Keratinocyte (primary cell): ENCODE measurements at regions not wholly inside any gene's neighbourhood (a gene's known extent, or its start where the extent isn't known, plus 50 kb on each side); places are given as distances from the start of the nearest gene placed in this dataset.
"Not testable (repeated sequence)": the region's sequence is repeated elsewhere in the genome, so short reads cannot be mapped to it uniquely, and the experiment has no call there.

Source experiments
- DNase-seq: peaks from one replicate; pipeline ENCODE4 v3.0.0-alpha.2; 2011; ENCODE audit warnings: low read depth, missing footprints, low spot score
- FAIRE-seq: peaks from 2 replicates; lab custom pipeline; 2011; peaks lifted over from hg19 to GRCh38; lab: Jason Lieb, UNC
- H2AFZ ChIP-seq: 2 replicates; pipeline ENCODE4 v1.6.0; 2012; ENCODE audit warnings: low read length, control low read depth, inconsistent platforms; ENCODE audit not compliant: control insufficient read depth
- H3K27ac ChIP-seq: 2 replicates; pipeline ENCODE4 v1.5.1; 2011; ENCODE audit warnings: low read length; ENCODE audit not compliant: control insufficient read depth, insufficient read depth
- H3K27me3 ChIP-seq: 3 replicates; pipeline ENCODE4 v1.6.0; 2011; ENCODE audit warnings: low read length; ENCODE audit not compliant: control insufficient read depth, insufficient read depth; ENCODE audit errors: extremely low read depth
- H3K36me3 ChIP-seq, 2 experiments: 2 replicates in 1 of 2; 3 replicates in 1 of 2; pipeline ENCODE4 v1.5.1; 2011; ENCODE audit warnings: low read length in 2 of 2, mild to moderate bottlenecking in 1 of 2; ENCODE audit not compliant: control insufficient read depth in 2 of 2, insufficient read depth in 2 of 2; ENCODE audit errors: extremely low read depth in 1 of 2
- H3K4me1 ChIP-seq: 3 replicates; pipeline ENCODE4 v1.5.1; 2011; ENCODE audit warnings: low read length; ENCODE audit not compliant: control insufficient read depth, insufficient read depth; ENCODE audit errors: extremely low read depth
- H3K4me2 ChIP-seq: 3 replicates; pipeline ENCODE4 v1.6.0; 2011; ENCODE audit warnings: low read depth, low read length; ENCODE audit not compliant: control insufficient read depth, insufficient read depth; ENCODE audit errors: extremely low read depth
- H3K4me3 ChIP-seq, 3 experiments: fragments of 200-600 bp in 1 of 3; sonication (generic) in 1 of 3; 2 replicates in 2 of 3; 3 replicates in 1 of 3; pipeline ENCODE4 v1.5.1; 2011 to 2016; ENCODE audit warnings: low read length in 3 of 3, mild to moderate bottlenecking in 3 of 3, control low read depth in 2 of 3, inconsistent platforms in 1 of 3, low read depth in 1 of 3, mixed read lengths in 1 of 3, mixed run types in 1 of 3, moderate library complexity in 1 of 3; ENCODE audit not compliant: control insufficient read depth in 2 of 3, insufficient read depth in 2 of 3; ENCODE audit errors: extremely low read depth in 1 of 3
- H3K79me2 ChIP-seq: 2 replicates; pipeline ENCODE4 v1.6.0; 2012; ENCODE audit warnings: low read length; ENCODE audit not compliant: control insufficient read depth, insufficient read depth
- H3K9ac ChIP-seq: 3 replicates; pipeline ENCODE4 v1.6.0; 2011; ENCODE audit warnings: low read length; ENCODE audit not compliant: control insufficient read depth, insufficient read depth; ENCODE audit errors: extremely low read depth
- H3K9me1 ChIP-seq: 3 replicates; pipeline ENCODE4 v1.6.0; 2011; ENCODE audit warnings: low read length; ENCODE audit not compliant: control insufficient read depth, insufficient read depth; ENCODE audit errors: extremely low read depth
- H3K9me3 ChIP-seq: 2 replicates; pipeline ENCODE4 v1.5.1; 2012; ENCODE audit warnings: low read depth, low read length; ENCODE audit not compliant: control insufficient read depth
- H4K20me1 ChIP-seq: 3 replicates; pipeline ENCODE4 v1.6.0; 2011; ENCODE audit warnings: low read length; ENCODE audit not compliant: control insufficient read depth, insufficient read depth; ENCODE audit errors: extremely low read depth
- EZH2 ChIP-seq: IDR thresholded peaks from one replicate; pipeline ENCODE4 v1.6.1; 2012; ENCODE audit warnings: inconsistent platforms, mild to moderate bottlenecking, low read length, moderate library complexity
- dilution Hi-C: fragments of 300-500 bp; cut with MboI; formaldehyde crosslinking; loops from one replicate; pipeline ENCODE4 v1.7.0; 2020; ENCODE audit warnings: low sequenced_read_pairs; ENCODE audit not compliant: extremely low pct_ligation_motif_present
- TF ChIP-seq, protein P1 (sequence below), 3 experiments: IDR thresholded peaks in 1 of 3; conservative IDR thresholded peaks in 1 of 3; optimal IDR thresholded peaks in 1 of 3; 2 replicates in 2 of 3; 3 replicates in 1 of 3; pipeline versions ENCODE3 to v1.5.1; 2011; ENCODE audit warnings: low read length in 3 of 3, mild to moderate bottlenecking in 3 of 3, moderate library complexity in 2 of 3, control low read depth in 1 of 3, inconsistent platforms in 1 of 3; ENCODE audit not compliant: insufficient read depth in 2 of 3; ENCODE audit errors: extremely low read depth in 1 of 3

DNA sequence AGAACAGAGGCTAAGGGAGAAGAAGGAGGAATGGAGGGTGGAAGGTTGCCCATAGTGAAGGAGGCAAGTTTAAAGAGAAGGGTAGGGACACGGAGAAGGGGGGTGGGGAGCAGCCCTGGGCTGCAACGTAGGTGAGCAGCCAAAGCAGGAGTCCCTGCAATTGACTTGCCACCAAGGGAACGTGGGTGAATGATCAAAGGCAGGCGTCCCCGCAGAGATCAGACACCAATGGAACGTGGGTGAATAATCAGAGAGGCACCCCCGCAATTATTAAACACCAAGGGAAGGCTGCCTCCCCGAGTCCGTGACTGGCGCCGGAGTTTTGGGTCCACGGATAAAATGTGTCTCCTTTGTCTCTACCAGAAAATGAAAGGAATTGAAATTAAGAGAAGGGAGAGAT lies 1103.5 kb downstream of the OLFM4 start:
- H2AFZ ChIP-seq, H3K9me1 ChIP-seq, H3K9me3 ChIP-seq, H3K79me2 ChIP-seq, H3K4me3 ChIP-seq, H3K4me1 ChIP-seq, H3K27me3 ChIP-seq, H3K9ac ChIP-seq, dilution Hi-C loops, H3K27ac ChIP-seq, FAIRE-seq, DNase-seq, H4K20me1 ChIP-seq, H3K36me3 ChIP-seq, H3K4me2 ChIP-seq: not testable (repeated sequence)

GRCh38 chr13:54132720-54133119 lies 1104.1 kb downstream of the OLFM4 start:
- H3K9ac ChIP-seq, H3K4me2 ChIP-seq, H3K4me3 ChIP-seq, H3K4me1 ChIP-seq, H3K9me1 ChIP-seq, dilution Hi-C loops, FAIRE-seq, H3K27ac ChIP-seq, H3K27me3 ChIP-seq, H2AFZ ChIP-seq, H4K20me1 ChIP-seq, H3K9me3 ChIP-seq, DNase-seq, H3K79me2 ChIP-seq, H3K36me3 ChIP-seq: not testable (repeated sequence)

- Histone ChIP-seq H3K4me1 (no peaks in the 10 kb centered on the region), H3K9me1 (no peaks in the 10 kb centered on the region), H2AFZ (no peak overlapping the region), H3K9ac (no peak overlapping the region), H3K79me2 (no peaks in the 10 kb centered on the region), H3K4me3 (no peak overlapping the region), H3K27ac (no peak overlapping the region), H4K20me1 (no peaks in the 10 kb centered on the region), H3K36me3 (no peaks in the 10 kb centered on the region), H3K4me2 (no peak overlapping the region), H3K27me3 (no peaks in the 10 kb centered on the region), H3K9me3 (no peaks in the 10 kb centered on the region)
- dilution Hi-C loops: no loop called here
- TF ChIP-seq, protein P1, sequence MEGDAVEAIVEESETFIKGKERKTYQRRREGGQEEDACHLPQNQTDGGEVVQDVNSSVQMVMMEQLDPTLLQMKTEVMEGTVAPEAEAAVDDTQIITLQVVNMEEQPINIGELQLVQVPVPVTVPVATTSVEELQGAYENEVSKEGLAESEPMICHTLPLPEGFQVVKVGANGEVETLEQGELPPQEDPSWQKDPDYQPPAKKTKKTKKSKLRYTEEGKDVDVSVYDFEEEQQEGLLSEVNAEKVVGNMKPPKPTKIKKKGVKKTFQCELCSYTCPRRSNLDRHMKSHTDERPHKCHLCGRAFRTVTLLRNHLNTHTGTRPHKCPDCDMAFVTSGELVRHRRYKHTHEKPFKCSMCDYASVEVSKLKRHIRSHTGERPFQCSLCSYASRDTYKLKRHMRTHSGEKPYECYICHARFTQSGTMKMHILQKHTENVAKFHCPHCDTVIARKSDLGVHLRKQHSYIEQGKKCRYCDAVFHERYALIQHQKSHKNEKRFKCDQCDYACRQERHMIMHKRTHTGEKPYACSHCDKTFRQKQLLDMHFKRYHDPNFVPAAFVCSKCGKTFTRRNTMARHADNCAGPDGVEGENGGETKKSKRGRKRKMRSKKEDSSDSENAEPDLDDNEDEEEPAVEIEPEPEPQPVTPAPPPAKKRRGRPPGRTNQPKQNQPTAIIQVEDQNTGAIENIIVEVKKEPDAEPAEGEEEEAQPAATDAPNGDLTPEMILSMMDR (optimal IDR thresholded peaks at IDR 0.05 in 1 of 3, IDR thresholded peaks at IDR 0.05 in 1 of 3, conservative IDR thresholded peaks at IDR 0.05 in 1 of 3; ENCODE audit: extremely low read depth in 1 of 3, insufficient read depth in 2 of 3, low read length in 3 of 3): no peak
- TF ChIP-seq EZH2: no peak
- no peak for DNase-seq
- FAIRE-seq: no peak
Measured at GRCh38 chr13:54133746-54134145, 1105.1 kb downstream of the OLFM4 start.
